A673 (cell line): ENCODE measurements at regions not wholly inside any gene's neighbourhood (a gene's known extent, or its start where the extent isn't known, plus 50 kb on each side); places are given as distances from the start of the nearest gene placed in this dataset.

Experiments
- BruUV-seq: library from RNA; stranded (reverse); fragments of 400-500 nt; replicated peaks from 2 replicates; lab custom pipeline; 2021; lab: Mats Ljungman, UMichigan
- CTCF ChIA-PET: fragments of 300-600 bp; sonication (Branson Sonifier 250); formaldehyde crosslinking; loops from one replicate; lab custom pipeline; 2022; ENCODE audit warnings: antibody characterized with exemption; lab: Charles Lee
- POLR2A ChIA-PET: fragments of 300-600 bp; sonication (Branson Sonifier 250); formaldehyde crosslinking; loops from one replicate; lab custom pipeline; 2022; ENCODE audit warnings: antibody characterized with exemption; ENCODE audit not compliant: low non-redundant PET; lab: Charles Lee
- DNase-seq: peaks from one replicate; pipeline ENCODE4 v3.0.0-alpha.2; 2015; ENCODE audit warnings: low spot score
- H3K27ac ChIP-seq: fragments of 200-600 bp; sonication (generic); 2 replicates; pipeline ENCODE4 v1.5.1; 2016; ENCODE audit warnings: mixed run types, low read depth, mild to moderate bottlenecking, mixed read lengths, antibody characterized with exemption, low read length; ENCODE audit not compliant: poor library complexity, severe bottlenecking
- H3K27me3 ChIP-seq: fragments of 200-600 bp; sonication (generic); replicated peaks from 2 replicates; pipeline ENCODE4 v1.6.1; 2017; ENCODE audit warnings: mixed run types, low read depth, mild to moderate bottlenecking, mixed read lengths, antibody characterized with exemption, low read length; ENCODE audit not compliant: insufficient read depth, poor library complexity
- H3K36me3 ChIP-seq: fragments of 200-600 bp; sonication (generic); 2 replicates; pipeline ENCODE4 v1.6.1; 2016; ENCODE audit warnings: mixed run types, mild to moderate bottlenecking, mixed read lengths, antibody characterized with exemption, low read length; ENCODE audit not compliant: insufficient read depth, poor library complexity, severe bottlenecking
- H3K4me1 ChIP-seq: fragments of 200-600 bp; sonication (generic); 2 replicates; pipeline ENCODE4 v1.6.1; 2017; ENCODE audit warnings: mixed run types, mild to moderate bottlenecking, mixed read lengths, antibody characterized with exemption, low read length; ENCODE audit not compliant: insufficient read depth, poor library complexity, severe bottlenecking
- H3K4me3 ChIP-seq: fragments of 200-600 bp; sonication (generic); 2 replicates; pipeline ENCODE4 v1.5.1; 2016; ENCODE audit warnings: low read depth, mixed run types, mild to moderate bottlenecking, mixed read lengths, low read length; ENCODE audit not compliant: poor library complexity, severe bottlenecking
- H3K9me3 ChIP-seq: fragments of 200-600 bp; sonication (generic); 2 replicates; pipeline ENCODE4 v1.6.1; 2016; ENCODE audit warnings: mixed run types, low read depth, mild to moderate bottlenecking, mixed read lengths, antibody characterized with exemption, low read length; ENCODE audit not compliant: poor library complexity, severe bottlenecking
- EZH2 ChIP-seq: fragments of 200-600 bp; sonication (generic); IDR thresholded peaks from 2 replicates; pipeline ENCODE4 v1.6.1; 2017; ENCODE audit warnings: borderline replicate concordance, low read depth, mild to moderate bottlenecking, mixed read lengths, antibody characterized with exemption, low read length; ENCODE audit not compliant: poor library complexity, severe bottlenecking
- intact Hi-C: fragments of 100-400 bp; cut with micrococcal nuclease; formaldehyde crosslinking; loops from one replicate; pipeline ENCODE4 v1.10.0; 2022; ENCODE audit not compliant: unreplicated experiment
- TF ChIP-seq, protein P1 (sequence below): fragments of 300-800, 200-600 bp; sonication (generic); conservative IDR thresholded peaks from 2 replicates; pipeline ENCODE4 v1.5.1; 2017; ENCODE audit warnings: low read depth, mild to moderate bottlenecking, antibody characterized with exemption, low read length, moderate library complexity, mixed read lengths

DNA sequence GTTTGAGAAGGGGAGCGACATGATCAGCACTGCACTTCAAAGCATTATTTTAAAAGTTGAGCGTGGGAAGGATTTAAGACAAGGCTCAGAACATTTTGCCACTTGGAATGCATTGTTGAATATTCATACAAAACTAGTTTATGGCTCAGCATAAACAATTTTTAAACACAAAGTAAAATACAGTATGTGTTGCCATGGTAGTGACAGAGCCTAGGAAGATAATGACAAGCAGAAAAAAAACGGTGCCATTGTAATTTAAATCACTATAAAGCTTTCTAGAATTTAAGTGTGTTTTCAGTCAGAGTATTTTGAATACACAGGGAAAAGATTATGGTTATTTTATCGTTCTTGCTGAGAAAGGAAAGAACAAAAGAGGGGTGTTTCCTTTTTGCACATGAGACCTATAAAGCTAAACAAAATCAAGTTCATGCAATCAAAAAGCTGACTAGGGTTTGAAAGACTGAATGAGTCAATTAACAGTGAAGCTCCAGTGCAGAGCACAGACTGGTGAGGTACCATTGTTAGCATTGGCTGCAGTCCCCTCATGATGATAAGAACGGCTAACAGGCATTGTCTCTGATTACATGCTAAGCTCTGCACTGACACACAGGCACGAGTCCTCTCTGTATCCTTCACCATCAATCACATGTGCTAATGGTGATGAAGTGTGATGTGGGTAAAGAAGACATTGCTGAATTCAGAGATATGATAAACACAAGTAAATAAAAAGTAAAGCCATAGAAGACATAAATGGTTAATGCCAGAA is 181.9 kb upstream of the VSTM2A start:
- no peak overlapping the region for H3K27ac ChIP-seq
- POLR2A ChIA-PET: no interaction called here
- intact Hi-C loops: no loop called here
- CTCF ChIA-PET: no interaction called here
- H3K4me3 ChIP-seq: no peak overlapping the region
- TF ChIP-seq, protein P1, sequence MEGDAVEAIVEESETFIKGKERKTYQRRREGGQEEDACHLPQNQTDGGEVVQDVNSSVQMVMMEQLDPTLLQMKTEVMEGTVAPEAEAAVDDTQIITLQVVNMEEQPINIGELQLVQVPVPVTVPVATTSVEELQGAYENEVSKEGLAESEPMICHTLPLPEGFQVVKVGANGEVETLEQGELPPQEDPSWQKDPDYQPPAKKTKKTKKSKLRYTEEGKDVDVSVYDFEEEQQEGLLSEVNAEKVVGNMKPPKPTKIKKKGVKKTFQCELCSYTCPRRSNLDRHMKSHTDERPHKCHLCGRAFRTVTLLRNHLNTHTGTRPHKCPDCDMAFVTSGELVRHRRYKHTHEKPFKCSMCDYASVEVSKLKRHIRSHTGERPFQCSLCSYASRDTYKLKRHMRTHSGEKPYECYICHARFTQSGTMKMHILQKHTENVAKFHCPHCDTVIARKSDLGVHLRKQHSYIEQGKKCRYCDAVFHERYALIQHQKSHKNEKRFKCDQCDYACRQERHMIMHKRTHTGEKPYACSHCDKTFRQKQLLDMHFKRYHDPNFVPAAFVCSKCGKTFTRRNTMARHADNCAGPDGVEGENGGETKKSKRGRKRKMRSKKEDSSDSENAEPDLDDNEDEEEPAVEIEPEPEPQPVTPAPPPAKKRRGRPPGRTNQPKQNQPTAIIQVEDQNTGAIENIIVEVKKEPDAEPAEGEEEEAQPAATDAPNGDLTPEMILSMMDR: no peak
- no peak for TF ChIP-seq EZH2
- no peaks in the 10 kb centered on the region for H3K27me3 ChIP-seq
- no peak for DNase-seq
- no peaks in the 10 kb centered on the region for H3K36me3 ChIP-seq
- no TSS peak for BruUV-seq
- H3K4me1 ChIP-seq: no peaks in the 10 kb centered on the region
- H3K9me3 ChIP-seq: peaks cover 31% of the 10 kb centered on the region

DNA sequence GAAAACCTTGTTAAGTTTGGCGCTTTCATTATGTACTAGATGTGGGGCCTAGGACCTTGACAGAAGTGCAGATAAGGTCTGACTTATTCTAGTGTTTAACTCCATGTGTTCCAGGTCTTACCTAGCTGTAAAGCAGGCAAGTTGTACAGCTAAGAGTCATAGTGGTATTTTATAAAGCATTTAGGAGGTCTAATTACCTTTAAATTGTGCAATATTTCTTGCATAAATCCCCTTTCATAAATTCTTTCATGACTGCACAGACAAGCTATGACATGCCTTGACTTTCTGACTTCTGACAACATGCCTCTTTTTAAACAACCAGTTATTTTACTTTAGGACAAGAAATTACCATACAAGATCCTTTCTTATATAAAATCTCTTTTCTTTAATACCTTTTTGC is 151.6 kb upstream of the VSTM2A start:
- TF ChIP-seq, protein P1: no peak
- TF ChIP-seq EZH2: no peak
- CTCF ChIA-PET: no interaction called here
- H3K4me1 ChIP-seq: no peaks in the 10 kb centered on the region
- no peak overlapping the region for H3K27ac ChIP-seq
- H3K27me3 ChIP-seq: no peaks in the 10 kb centered on the region
- H3K9me3 ChIP-seq: peaks cover 50% of the 10 kb centered on the region
- intact Hi-C loops: no loop called here
- H3K36me3 ChIP-seq: no peaks in the 10 kb centered on the region
- no TSS peak for BruUV-seq
- DNase-seq: no peak
- H3K4me3 ChIP-seq: no peak overlapping the region
- POLR2A ChIA-PET: no interaction called here

- intact Hi-C loops: no loop called here
- Histone ChIP-seq H3K4me1 (no peaks in the 10 kb centered on the region), H3K9me3 (peaks cover 36% of the 10 kb centered on the region), H3K4me3 (no peak overlapping the region), H3K36me3 (no peaks in the 10 kb centered on the region), H3K27me3 (no peaks in the 10 kb centered on the region), H3K27ac (no peak overlapping the region)
- TF ChIP-seq, protein P1: no peak
- no peak for TF ChIP-seq EZH2
- ChIA-PET POLR2A (no interaction called here), CTCF (no interaction called here)
- DNase-seq: no peak
- no TSS peak for BruUV-seq
These were observed 149.2 kb upstream of the VSTM2A start for GRCh38 chr7:54392935-54393334.
